ENCODE measurements at regions not wholly inside any gene's neighbourhood (a gene's known extent, or its start where the extent isn't known, plus 50 kb on each side); places are given as distances from the start of the nearest gene placed in this dataset.

GRCh38 chr9:129330711-129331492 lies 152.8 kb upstream of the IER5L start:
- no peak for DNase-seq (ENCODE audit: low read depth in 2 of 2)

GRCh38 chr9:129328355-129329042 lies 150.4 kb upstream of the IER5L start:
- no peak for DNase-seq (ENCODE audit: low read depth in 2 of 2)

- no peak for DNase-seq (ENCODE audit: low read depth in 2 of 2)
Measured at GRCh38 chr9:129327552-129328328, 149.7 kb upstream of the IER5L start.

- DNase-seq (ENCODE audit: low read depth in 2 of 2): no peak
Measured at GRCh38 chr9:129326061-129327005, 148.3 kb upstream of the IER5L start.

GRCh38 chr9:129324808-129325502 lies 146.9 kb upstream of the IER5L start:
- DNase-seq (ENCODE audit: low read depth in 2 of 2): no peak

- no peak for DNase-seq (ENCODE audit: low read depth in 2 of 2)
Measured at GRCh38 chr9:129323999-129324553, 146.0 kb upstream of the IER5L start.

- no peak for DNase-seq (ENCODE audit: low read depth in 2 of 2)
Measured at GRCh38 chr9:129323376-129323998, 145.4 kb upstream of the IER5L start.

GRCh38 chr9:129322641-129323375 lies 144.7 kb upstream of the IER5L start:
- DNase-seq (ENCODE audit: low read depth in 2 of 2): no peak

GRCh38 chr9:129322022-129322621 lies 144.1 kb upstream of the IER5L start:
- no peak for DNase-seq (ENCODE audit: low read depth in 2 of 2)

GRCh38 chr9:129321286-129322021 lies 143.4 kb upstream of the IER5L start:
- no peak for DNase-seq (ENCODE audit: low read depth in 2 of 2)

- no peak for DNase-seq (ENCODE audit: low read depth in 2 of 2)
Measured at GRCh38 chr9:129320575-129321285, 142.7 kb upstream of the IER5L start.

GRCh38 chr9:129319938-129320481 lies 141.9 kb upstream of the IER5L start:
- no peak for DNase-seq (ENCODE audit: low read depth in 2 of 2)

GRCh38 chr9:129319076-129319937 lies 141.2 kb upstream of the IER5L start:
- DNase-seq (ENCODE audit: low read depth in 2 of 2): no peak

GRCh38 chr9:129318121-129319075 lies 140.3 kb upstream of the IER5L start:
- no peak for DNase-seq (ENCODE audit: low read depth in 2 of 2)
